ENCODE measurements at regions not wholly inside any gene's neighbourhood (a gene's known extent, or its start where the extent isn't known, plus 50 kb on each side); places are given as distances from the start of the nearest gene placed in this dataset.

DNA sequence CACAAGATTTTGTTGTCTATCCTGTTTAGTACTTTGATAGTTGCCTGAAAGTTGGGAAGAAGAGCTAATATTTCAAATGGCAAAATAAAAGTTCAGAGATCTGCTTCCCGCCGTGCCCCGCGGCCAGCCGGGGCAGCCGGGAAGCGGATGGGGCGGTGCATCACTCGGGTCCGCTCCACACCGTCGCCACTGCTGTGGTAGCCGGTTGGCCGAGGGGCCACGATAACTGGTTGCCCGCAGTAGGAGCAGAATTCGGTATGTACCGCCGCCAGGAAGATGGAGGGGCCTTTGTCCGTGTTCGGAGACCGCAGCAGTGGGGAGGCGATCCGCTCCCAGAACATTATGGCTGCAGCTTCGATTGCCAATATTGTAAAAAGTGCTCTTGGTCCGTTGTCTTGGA lies 427.2 kb upstream of the PDE3A start:
- TF ChIP-seq, protein P1, sequence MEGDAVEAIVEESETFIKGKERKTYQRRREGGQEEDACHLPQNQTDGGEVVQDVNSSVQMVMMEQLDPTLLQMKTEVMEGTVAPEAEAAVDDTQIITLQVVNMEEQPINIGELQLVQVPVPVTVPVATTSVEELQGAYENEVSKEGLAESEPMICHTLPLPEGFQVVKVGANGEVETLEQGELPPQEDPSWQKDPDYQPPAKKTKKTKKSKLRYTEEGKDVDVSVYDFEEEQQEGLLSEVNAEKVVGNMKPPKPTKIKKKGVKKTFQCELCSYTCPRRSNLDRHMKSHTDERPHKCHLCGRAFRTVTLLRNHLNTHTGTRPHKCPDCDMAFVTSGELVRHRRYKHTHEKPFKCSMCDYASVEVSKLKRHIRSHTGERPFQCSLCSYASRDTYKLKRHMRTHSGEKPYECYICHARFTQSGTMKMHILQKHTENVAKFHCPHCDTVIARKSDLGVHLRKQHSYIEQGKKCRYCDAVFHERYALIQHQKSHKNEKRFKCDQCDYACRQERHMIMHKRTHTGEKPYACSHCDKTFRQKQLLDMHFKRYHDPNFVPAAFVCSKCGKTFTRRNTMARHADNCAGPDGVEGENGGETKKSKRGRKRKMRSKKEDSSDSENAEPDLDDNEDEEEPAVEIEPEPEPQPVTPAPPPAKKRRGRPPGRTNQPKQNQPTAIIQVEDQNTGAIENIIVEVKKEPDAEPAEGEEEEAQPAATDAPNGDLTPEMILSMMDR (conservative IDR thresholded peaks at IDR 0.05 in 1 of 2, IDR thresholded peaks at IDR 0.05 in 1 of 2; ENCODE audit: low read depth in 1 of 2, low read length in 2 of 2) = no peak
- no peak for TF ChIP-seq EZH2 (IDR thresholded peaks at IDR 0.05; ENCODE audit: low read length, missing control alignments)

Data from fibroblast of lung (primary cell).